WI38 (cell line): ENCODE measurements at regions not wholly inside any gene's neighbourhood (a gene's known extent, or its start where the extent isn't known, plus 50 kb on each side); places are given as distances from the start of the nearest gene placed in this dataset.
A peak's percentile ranks its signal among the peaks of the same experiment; 100 is the strongest.

Experiments used
- H3K4me3 ChIP-seq: 2 replicates; pipeline ENCODE4 v1.5.1; 2011; ENCODE audit warnings: low read depth, mild to moderate bottlenecking, control low read depth, low read length
- CTCF ChIP-seq: IDR thresholded peaks from 2 replicates; pipeline ENCODE4 v1.5.1; 2012; ENCODE audit warnings: low read depth, mild to moderate bottlenecking, control low read depth, low read length

GRCh38 chr10:61612450-61612849 is 50.3 kb upstream of the CABCOCO1 start:
- H3K4me3 ChIP-seq, result no peak overlapping the region
- TF ChIP-seq CTCF, result no peak

- no peak for TF ChIP-seq CTCF
- H3K4me3 ChIP-seq, result no peak overlapping the region
These were observed 50.7 kb upstream of the CABCOCO1 start for GRCh38 chr10:61612009-61612408.

- no peak for TF ChIP-seq CTCF
- H3K4me3 ChIP-seq, result no peak overlapping the region
These were observed 53.0 kb upstream of the CABCOCO1 start for GRCh38 chr10:61609701-61610100.

GRCh38 chr10:61608255-61609033 is 54.3 kb upstream of the CABCOCO1 start:
- no peak for TF ChIP-seq CTCF

GRCh38 chr10:61606959-61607907 is 55.5 kb upstream of the CABCOCO1 start:
- peak; percentile 30; the same call in 1 of the 2 replicates for TF ChIP-seq CTCF
- no peak overlapping the region for H3K4me3 ChIP-seq

More at GRCh38 chr10:61608255-61609033, 54.3 kb upstream of the CABCOCO1 start:
- H3K4me3 ChIP-seq, result no peak overlapping the region

- TF ChIP-seq CTCF, result no peak
- no peak overlapping the region for H3K4me3 ChIP-seq
These were observed 57.5 kb upstream of the CABCOCO1 start for GRCh38 chr10:61605221-61605620.

- TF ChIP-seq CTCF, result no peak
- no peak overlapping the region for H3K4me3 ChIP-seq
These were observed 62.3 kb upstream of the CABCOCO1 start for GRCh38 chr10:61600399-61600798.
